RWPE1 (cell line): ENCODE measurements at regions not wholly inside any gene's neighbourhood (a gene's known extent, or its start where the extent isn't known, plus 50 kb on each side); places are given as distances from the start of the nearest gene placed in this dataset.

Experiments used
- CTCF ChIA-PET: fragments of 350-600 bp; sonication (Branson Sonifier 250); formaldehyde crosslinking; extraction: SDS; loops from one replicate; lab custom pipeline; 2021; lab: Yijun Ruan, JAX
- POLR2A ChIA-PET: fragments of 400-600 bp; formaldehyde crosslinking; extraction: SDS; loops from one replicate; lab custom pipeline; 2020; ENCODE audit warnings: antibody characterized with exemption; ENCODE audit not compliant: low non-redundant PET; lab: Yijun Ruan, JAX
- DNase-seq: peaks from one replicate; pipeline ENCODE4 v3.0.0; 2012; ENCODE audit warnings: low spot score
- H3K27ac ChIP-seq: fragments of 450-650 bp; 2 replicates; pipeline ENCODE4 v1.5.1; 2017
- TF ChIP-seq, protein P1 (sequence below): fragments of 450-650 bp; conservative IDR thresholded peaks from 2 replicates; pipeline ENCODE4 v1.5.1; 2017; ENCODE audit warnings: low read depth, mild to moderate bottlenecking

DNA sequence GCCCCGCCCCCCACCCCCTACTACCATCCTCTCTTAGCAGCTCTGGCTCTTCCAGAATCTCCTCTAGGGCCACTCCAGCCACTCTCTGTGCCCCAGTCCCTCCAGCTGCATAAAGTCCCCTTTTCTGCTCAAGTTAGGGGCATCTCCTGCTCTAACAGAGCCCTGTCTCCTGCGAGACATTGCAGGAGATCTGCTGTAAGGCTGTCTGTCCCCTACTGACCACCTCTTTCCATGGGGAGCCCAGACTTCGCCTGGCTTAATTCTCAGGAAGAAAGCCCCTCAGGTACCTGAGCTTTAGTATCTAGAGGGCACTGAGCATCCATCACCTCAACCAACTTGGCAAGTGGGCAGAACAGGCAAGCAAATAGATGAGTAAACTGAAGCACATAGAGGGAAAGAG is 200.7 kb upstream of the ZMIZ1 start:
- TF ChIP-seq, protein P1, sequence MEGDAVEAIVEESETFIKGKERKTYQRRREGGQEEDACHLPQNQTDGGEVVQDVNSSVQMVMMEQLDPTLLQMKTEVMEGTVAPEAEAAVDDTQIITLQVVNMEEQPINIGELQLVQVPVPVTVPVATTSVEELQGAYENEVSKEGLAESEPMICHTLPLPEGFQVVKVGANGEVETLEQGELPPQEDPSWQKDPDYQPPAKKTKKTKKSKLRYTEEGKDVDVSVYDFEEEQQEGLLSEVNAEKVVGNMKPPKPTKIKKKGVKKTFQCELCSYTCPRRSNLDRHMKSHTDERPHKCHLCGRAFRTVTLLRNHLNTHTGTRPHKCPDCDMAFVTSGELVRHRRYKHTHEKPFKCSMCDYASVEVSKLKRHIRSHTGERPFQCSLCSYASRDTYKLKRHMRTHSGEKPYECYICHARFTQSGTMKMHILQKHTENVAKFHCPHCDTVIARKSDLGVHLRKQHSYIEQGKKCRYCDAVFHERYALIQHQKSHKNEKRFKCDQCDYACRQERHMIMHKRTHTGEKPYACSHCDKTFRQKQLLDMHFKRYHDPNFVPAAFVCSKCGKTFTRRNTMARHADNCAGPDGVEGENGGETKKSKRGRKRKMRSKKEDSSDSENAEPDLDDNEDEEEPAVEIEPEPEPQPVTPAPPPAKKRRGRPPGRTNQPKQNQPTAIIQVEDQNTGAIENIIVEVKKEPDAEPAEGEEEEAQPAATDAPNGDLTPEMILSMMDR, result no peak
- ChIA-PET POLR2A (no interaction called here), CTCF (interaction anchor here (0.7 kb wide), 1 partner anchor 444 kb away, joined by 4 read pairs; no protein-coding TSS in a partner anchor)
- H3K27ac ChIP-seq, result no peak overlapping the region
- no peak for DNase-seq

DNA sequence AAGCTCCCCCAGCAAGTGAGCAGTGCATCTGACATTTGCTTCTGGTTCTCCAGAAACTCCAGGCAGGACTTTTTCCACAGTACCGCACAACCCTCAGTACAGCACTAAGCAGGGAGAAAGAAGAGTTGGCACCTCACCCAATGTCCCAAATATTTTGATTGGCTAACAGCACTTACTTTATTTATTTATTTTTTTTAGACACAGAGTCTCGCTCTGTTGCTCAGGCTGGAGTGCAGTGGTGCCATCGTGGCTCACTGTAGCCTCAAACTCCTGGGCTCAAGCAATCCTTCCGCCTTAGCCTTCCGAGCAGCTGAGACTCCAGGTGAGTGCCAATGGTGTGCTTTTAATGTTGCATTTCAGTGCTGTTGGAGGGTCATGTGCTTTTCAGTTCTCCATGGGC is 200.3 kb upstream of the ZMIZ1 start:
- CTCF ChIA-PET, result interaction anchor here (0.6 to 0.7 kb wide), 2 partner anchors 248 to 444 kb away, joined by 4 to 5 read pairs; no protein-coding TSS in a partner anchor
- DNase-seq, result no peak
- H3K27ac ChIP-seq, result no peak overlapping the region
- TF ChIP-seq, protein P1, result no peak
- POLR2A ChIA-PET, result no interaction called here

DNA sequence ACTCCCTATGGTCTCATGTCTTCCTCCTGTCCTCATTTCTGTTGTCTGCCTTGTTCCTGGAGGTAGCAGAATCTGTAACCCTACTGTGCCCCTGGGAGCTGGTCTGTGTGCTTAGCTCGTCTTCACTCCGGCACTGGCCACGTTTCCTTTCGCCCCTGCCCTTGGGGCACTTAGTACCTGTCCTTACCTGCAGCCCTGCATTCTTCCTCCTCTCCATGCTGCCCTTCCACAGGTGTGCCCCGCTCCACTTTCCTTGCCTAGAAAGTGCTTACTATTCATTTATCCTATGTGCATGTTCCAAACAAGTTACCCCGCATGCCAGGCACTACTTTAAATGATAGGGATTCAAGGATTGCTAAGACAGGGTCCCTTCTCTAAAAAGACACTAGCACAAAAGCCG is 199.9 kb upstream of the ZMIZ1 start:
- no peak overlapping the region for H3K27ac ChIP-seq
- TF ChIP-seq, protein P1, result no peak

GRCh38 chr10:78869508-78870454 is 199.0 kb upstream of the ZMIZ1 start:
- DNase-seq, result no peak
- ChIA-PET CTCF (interaction anchor here (0.7 kb wide), 1 partner anchor 1552 kb away, joined by 3 read pairs; no protein-coding TSS in a partner anchor), POLR2A (no interaction called here)
- TF ChIP-seq, protein P1, result no peak
- H3K27ac ChIP-seq, result no peak overlapping the region

More for the DNA sequence above, 199.9 kb upstream of the ZMIZ1 start:
- ChIA-PET POLR2A (no interaction called here), CTCF (interaction anchor here (0.6 to 0.7 kb wide), 2 partner anchors 249 to 444 kb away, joined by 4 to 5 read pairs; no protein-coding TSS in a partner anchor)
- DNase-seq, result peak; percentile 28

DNA sequence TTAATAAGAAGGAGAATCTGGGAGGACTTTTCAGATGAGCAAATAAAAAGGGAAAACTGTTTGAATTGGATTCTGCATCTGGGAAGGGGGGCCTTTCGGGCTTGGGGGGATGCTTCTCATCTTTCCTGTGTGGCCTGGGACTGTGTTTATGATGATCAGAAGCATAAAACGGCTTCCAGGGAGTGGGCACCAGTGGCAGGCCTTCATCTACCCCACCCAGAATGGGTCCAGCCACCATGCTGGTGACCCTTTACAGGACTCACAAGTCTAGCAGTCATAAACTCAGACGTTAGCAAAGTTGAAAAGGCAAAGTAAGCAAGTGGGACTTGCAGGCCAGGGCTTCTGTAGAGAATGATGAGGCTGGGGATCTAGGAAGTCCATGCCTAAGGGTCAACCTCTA is 198.3 kb upstream of the ZMIZ1 start:
- ChIA-PET POLR2A (no interaction called here), CTCF (no interaction called here)
- DNase-seq, result no peak
- H3K27ac ChIP-seq, result no peak overlapping the region
- TF ChIP-seq, protein P1, result no peak

- TF ChIP-seq, protein P1, result no peak
- POLR2A ChIA-PET, result no interaction called here
- H3K27ac ChIP-seq, result no peak overlapping the region
- CTCF ChIA-PET, result no interaction called here
- no peak for DNase-seq
Observed at GRCh38 chr10:78871796-78872195, 197.0 kb upstream of the ZMIZ1 start.
